Lung microvascular endothelial cell (primary cell): ENCODE measurements at regions not wholly inside any gene's neighbourhood (a gene's known extent, or its start where the extent isn't known, plus 50 kb on each side); places are given as distances from the start of the nearest gene placed in this dataset.
A peak's percentile ranks its signal among the peaks of the same experiment; 100 is the strongest.

ENCODE experiments used
- DNase-seq, 2 donors: peaks; one replicate each; pipeline versions ENCODE4 v3.0.0 to v3.0.0-alpha.2; 2010; ENCODE audit warnings: low read depth in 2 of 2

GRCh38 chr21:15240848-15241247, 176.0 kb upstream of the NRIP1 start:
- DNase-seq: peak in 1 of 2 donors; percentile 17

- peak in 1 of 2 donors; percentile 24 for DNase-seq
These were observed 177.4 kb upstream of the NRIP1 start for GRCh38 chr21:15241997-15242736.

GRCh38 chr21:15242906-15243305, 178.1 kb upstream of the NRIP1 start:
- no peak for DNase-seq

DNA sequence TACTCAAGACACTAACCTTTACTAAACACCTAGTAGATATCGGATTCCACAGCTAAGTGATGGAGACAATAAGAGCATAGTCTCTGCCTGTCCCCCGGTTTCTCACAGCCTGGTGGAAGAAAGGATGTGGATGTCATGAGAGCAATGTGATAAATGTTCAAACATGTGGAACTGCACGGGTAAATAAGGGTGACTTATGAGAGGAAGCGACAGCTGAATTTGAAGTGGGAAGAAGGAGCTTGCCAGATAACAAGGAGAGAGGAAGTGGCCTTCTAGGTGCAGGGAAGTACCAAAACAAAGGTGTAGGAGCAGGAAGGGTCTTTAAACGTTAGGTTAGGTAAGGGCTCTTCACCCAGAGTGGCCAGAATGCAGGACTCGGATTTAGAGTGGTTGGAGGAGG, 178.6 kb upstream of the NRIP1 start:
- no peak for DNase-seq

DNA sequence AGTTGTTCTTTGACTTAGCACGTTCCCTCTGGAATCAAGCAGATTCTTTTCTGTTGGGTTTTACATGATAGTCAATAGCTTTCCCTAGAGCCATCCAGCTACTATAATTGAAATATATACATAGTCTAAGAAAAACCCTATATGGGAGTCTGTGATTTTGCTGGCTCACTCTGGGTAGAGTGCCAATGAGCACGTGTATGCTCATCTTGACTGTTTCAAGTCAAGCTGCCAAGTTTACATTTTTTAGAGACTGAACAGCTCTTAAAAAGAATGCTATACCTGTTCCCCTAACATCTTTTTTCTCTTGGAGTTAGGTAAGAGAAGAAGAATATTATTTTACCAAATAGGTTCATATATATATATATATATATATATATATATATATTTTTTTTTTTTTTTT, 182.8 kb upstream of the NRIP1 start:
- no peak for DNase-seq

GRCh38 chr21:15249285-15249993, 184.6 kb upstream of the NRIP1 start:
- DNase-seq: peak in 1 of 2 donors; percentile 82

- DNase-seq: no peak
These were observed 185.6 kb upstream of the NRIP1 start for GRCh38 chr21:15250384-15250783.

- no peak for DNase-seq
These were observed 187.6 kb upstream of the NRIP1 start for GRCh38 chr21:15252431-15252830.

DNA sequence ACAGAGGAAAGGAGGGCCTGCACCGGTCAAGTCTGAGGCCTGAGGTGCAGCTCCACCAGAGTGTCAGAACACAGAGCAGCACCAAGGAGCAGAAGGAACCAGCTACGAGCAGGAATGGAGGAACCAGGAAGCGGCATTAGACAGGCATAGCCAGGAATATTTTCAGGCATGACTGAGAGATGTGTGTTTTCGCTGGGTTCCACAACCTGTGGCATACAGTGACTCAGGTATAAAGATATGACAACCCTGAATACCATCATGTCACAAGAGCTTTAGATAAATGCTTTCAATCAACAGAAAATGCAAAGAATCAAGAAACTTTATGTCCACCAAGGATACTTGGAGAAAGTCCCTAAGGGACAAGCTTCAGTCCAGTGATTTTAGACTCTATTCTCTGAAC, 189.3 kb upstream of the NRIP1 start:
- no peak for DNase-seq

- DNase-seq: no peak
These were observed 190.5 kb upstream of the NRIP1 start for GRCh38 chr21:15255261-15255660.

DNA sequence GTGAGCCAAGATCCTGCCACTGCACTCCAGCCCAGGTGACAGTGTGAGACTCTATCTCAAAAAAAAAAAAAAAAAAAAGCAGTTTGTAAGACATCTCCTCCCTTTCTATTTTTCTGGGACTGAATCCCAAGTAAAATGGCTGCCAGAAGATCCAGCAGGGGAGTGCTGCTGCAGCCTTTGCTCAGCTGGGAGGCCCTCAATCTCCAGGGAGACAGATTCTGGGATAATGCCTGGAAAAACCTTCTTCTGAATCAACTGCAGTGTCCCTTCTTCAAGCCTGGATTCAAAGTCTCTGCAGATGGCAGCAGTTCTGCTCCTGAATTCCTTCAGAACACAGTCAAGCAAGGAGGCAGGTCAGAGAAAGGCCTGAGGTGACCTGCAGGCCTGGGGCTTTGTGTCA, 191.0 kb upstream of the NRIP1 start:
- no peak for DNase-seq

DNA sequence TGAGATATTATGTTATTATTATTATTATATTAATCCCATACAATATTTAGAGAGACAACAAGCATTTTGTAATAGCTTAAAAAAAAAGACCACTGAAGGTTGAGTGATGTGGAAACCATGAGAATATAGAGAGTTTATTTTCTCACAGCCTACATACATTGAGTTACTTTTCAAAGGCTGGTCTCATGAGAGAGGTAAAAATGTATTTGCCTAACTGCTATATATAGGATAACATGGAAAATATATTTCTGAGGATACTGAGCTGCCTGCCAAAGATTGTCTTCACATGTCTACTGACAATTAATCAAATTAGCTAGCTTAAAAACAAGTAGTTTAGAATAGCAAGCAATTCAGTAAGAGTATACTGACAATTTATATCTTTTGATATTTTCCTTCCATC, 192.2 kb upstream of the NRIP1 start:
- no peak for DNase-seq

DNA sequence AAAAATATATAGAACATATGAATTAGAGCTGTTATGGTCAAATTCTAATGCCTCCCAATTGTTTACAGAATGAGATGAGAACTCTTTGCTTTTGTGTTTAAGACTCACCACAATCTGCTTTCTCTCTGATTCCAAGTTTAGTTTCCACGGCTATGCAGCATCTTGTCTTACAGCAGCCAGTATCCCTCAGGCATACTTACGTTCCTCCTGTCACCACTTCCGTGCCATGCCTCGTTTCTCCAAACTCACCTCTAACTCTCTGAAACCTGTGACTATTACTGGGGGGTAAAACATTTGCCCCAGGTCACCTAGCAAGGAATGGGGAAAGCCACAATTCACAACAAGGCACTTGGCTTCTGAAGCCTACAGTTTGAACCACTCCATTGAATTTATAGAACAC, 192.8 kb upstream of the NRIP1 start:
- no peak for DNase-seq

DNA sequence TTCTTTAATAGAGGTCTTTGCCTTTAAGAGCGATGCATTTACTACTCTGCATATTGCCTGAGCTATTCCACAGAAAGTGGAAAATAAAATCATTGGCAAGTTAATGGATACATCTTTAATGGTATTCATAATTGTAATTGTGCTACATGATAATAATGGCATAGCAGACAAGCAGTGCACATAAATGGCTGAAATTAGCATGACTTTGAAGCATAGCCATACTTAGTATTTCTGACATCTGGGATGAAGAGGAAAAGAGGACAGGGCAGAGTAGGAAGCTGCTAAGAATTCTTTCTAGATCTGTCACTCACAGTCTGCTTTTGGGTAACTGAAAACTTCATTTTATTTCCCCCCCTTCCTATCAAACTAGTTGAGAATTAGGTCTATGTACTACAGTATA, 195.0 kb upstream of the NRIP1 start:
- no peak for DNase-seq

DNA sequence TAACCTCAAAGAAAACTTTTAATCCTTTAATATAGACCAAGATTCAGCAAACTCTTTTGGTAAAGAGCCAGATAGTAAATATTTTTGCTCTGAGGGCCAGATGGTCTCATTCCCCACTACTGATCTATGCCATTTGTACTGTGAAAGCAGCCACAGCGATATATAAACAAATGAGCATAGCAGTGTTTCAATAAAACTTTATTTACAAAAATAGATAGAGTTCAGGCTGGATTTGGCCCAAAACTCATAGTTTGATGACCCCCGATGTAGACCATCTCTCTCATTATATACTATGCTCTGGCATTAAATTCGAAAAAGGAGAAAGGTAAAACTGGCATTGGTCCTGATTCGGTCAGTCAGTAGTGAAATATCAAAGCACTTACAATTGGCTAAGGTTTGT, 195.8 kb upstream of the NRIP1 start:
- DNase-seq: no peak

DNA sequence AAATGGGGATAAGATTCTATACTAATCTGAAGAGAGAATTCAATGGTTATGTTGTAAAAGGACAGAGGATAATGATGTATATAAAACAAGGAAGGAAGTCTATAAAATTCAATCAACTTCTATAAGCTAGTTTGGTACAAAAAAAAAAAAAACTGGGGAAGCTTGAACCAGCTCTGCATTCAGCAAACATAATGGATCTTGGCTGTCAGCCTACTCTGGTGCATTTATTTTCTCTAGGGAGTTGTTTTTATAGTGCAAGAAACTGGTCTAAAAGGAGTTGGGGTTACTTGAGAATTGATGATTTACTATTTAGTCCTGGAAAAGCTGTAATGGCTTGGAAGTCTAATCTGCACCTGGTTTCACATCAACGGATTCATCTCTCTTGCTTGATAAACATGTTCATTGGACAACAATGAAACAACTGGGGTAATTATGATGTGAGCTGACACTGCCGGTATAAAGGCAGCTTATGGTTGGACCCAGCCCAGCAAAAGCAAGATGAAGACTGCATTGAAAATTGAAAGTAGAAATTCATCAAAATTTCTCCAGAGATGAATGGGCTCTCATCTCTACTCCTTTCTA, 199.4 kb upstream of the NRIP1 start:
- DNase-seq: no peak

GRCh38 chr21:15272171-15272570, 207.4 kb upstream of the NRIP1 start:
- no peak for DNase-seq

- no peak for DNase-seq
These were observed 207.8 kb upstream of the NRIP1 start for GRCh38 chr21:15272591-15272990.

- DNase-seq: no peak
These were observed 208.4 kb upstream of the NRIP1 start for GRCh38 chr21:15273244-15273643.

DNA sequence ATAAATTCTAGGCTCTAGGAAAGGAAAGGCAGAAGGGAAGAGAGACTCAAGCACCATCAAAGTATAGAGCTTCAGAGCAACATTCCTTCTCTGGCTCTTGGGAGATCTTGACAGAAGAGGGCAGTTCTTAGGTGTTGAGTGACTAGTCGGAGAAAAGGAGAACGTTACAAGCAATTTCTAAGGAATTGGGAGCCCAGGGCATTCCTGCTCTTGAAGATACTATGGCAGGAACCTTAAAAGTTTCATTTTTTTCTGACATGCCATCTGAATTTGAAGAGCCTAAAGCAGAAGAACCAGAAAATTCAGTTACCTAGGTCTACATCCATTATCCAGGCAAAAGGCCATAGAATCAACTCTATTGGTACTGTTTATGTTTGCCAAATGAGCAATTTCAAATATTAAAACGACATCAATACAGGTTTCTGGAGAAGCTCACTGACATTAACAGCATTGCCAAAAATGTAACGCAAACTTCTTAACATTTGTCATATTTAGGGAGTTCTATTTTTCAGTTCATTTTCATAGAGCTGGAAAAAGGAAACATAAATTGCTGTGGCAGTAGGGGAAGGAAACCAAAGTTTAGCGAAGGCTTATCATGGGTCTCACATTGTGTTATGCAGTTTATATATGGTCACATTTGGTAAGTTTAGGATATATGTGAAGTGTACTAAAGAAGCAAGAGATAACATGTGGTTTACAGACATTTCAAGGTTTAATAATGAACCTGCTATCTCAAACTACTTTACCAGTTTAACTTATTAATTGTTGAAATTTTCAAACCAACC, 210.1 kb upstream of the NRIP1 start:
- DNase-seq: no peak

GRCh38 chr21:15275615-15276235, 210.9 kb upstream of the NRIP1 start:
- no peak for DNase-seq

- no peak for DNase-seq
These were observed 211.4 kb upstream of the NRIP1 start for GRCh38 chr21:15276243-15276642.
